Dermis blood vessel endothelial cell (primary cell): ENCODE measurements at regions not wholly inside any gene's neighbourhood (a gene's known extent, or its start where the extent isn't known, plus 50 kb on each side); places are given as distances from the start of the nearest gene placed in this dataset.
"Not testable (repeated sequence)": the region's sequence is repeated elsewhere in the genome, so short reads cannot be mapped to it uniquely, and the experiment has no call there.

Source experiments
- DNase-seq: peaks from one replicate; pipeline ENCODE4 v3.0.0; 2010

DNA sequence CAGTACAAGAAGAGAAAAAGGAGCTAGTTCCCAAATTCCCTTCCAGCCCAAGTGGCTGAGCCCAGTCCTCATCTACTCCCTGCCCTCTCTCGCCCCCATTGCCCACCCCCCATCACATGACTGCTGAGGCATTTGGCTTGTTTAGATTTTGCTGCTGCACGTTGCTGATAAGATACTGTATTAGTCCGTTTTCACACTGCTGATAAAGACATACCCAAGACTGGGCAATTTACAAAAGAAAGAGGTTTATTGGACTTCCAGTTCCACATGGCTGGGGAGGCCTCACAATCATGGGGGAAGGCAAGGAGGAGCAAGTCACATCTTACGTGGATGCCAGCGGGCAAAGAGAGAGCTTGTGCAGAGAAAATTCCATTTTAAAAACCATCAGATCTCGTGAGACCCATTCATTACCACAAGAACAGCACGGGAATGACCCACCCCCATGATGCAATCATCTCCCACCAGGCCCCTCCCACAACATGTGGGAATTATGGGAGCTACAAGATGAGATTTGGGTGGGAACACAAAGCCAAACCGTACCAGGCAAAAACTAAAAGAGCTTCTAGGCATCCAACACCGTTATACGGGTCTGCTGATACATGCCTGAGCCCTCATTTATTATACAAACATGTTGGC, 243.4 kb downstream of the NUAK1 start:
- not testable (repeated sequence) for DNase-seq

DNA sequence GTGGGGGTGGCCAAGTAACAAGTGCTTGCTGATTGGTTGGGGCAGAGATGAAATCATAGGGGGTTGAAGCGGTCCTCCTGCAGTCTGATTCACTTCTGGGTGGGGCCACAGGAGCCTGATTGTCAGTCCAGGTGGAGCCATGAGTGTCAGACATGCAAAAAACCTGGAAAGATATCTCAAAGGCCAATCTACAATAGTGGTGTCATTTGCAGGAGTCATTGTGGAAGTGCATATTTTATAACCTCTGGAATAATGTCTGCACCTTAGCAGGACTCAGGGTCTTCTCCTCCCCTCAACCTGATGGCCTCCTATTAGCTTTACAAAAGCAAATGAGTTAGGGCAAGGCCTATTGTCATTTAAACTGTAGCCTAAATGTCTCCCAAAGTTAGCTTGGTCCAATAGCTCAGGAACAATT, 241.4 kb downstream of the NUAK1 start:
- DNase-seq = no peak

DNA sequence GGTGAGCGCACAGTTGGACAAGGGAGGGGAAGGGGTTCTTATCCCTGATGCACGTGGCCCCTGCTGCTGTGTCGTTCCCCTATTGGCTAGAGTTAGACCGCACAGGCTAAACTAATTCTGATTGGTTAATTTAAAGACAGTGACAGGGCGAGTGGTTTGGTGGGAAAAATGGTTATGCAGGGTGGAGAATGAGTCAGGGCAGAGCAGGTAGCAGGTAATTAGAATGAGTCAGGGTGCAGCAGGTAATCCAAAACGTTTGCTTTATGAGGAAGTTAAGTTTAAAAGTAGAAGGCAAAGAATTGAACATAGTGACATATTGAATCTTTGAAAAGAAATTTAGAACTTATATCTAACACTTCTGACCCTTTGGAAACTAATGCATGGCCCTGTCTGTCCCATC, 240.5 kb downstream of the NUAK1 start:
- not testable (repeated sequence) for DNase-seq

DNA sequence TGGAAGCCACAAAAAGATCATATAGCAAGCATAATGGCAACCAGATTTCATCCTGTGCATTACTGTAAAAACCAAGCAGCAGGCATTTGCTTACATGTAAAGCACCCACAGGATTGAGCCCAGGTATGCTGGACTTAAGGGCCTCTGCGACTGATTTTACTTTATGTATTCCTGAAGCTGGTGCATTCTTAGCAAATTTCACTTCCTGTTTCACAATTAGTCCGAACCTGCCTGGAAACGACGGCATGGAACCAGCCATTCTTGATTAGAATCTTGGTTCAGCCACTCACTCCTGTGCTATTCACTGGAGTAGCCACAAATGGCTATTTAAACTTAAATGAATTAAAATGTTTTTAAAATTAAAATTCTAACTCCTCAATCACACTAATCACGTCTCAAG, 239.2 kb downstream of the NUAK1 start:
- DNase-seq = no peak

DNA sequence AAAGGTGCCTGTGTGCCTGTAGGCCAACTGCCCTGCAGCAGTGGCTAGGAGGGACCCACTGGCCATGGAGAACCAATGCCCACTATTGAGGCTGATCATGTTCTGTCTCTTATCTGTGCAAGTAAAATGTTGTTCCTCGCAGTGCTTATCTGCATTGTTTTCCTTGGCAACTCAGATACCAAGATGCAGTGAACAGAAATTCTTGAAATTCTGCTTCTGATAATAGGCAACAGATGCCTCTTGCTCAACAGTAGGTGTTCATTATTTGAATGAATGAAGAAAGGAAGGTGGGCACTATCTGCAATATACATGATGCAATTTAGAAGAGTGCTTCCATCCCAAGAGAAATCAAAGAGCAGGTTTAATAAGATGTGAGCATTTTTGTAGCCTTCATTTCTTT, 232.2 kb downstream of the NUAK1 start:
- DNase-seq = no peak

DNA sequence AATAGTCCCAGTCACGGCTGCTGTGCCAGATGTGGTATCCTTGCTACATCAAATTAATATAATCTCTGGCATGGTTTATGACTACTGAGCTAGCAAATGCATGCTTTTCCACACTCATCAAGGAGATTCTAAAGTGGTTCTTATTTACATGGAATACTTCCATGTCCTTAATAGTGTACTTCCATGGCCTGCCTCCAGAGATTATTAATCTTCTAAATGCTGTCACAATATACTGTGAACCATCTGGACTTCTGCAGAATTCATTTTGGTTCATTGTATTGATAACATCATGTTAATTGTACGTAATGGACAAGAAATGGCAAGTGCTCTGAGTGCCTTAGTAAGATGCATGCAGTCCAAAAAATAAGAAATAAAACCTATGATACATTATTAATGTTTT, 230.8 kb downstream of the NUAK1 start:
- DNase-seq = no peak

DNA sequence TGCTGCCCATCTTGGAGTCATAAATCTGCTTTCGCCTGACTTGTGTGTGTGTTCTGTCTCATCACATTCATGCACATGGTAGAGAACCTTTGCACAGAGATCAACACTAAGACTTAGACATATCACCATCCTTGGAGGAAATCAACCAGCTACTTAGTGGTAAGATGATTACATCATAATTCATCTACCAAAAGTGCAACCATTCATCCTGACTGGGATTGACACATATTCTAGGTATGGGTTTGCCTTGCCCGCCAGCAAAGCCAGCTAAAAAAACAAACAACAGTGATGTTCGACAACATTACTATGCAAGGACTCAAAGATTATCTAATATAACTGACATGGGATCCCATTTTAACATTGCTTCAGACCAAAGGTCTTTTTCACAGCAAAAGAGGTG, 228.7 kb downstream of the NUAK1 start:
- no peak for DNase-seq

DNA sequence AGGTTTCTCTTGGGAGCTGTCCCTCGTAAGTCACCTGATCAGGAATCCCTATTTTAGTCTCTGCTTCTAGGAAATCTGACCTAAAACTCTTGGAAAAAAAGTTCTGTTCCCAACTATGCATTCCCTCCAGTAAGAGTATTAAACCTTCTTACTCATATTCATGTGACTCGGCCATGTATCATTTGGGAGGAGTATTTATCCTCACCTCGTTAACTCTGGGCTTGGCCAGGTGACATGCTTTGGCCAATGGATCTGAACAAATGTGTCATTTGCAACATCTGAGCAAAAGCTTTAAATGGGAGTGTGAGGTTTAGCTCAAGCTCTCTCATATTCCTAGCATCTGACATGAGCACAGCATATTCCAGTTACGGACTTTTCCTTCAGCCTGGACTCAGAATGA, 226.8 kb downstream of the NUAK1 start:
- no peak for DNase-seq

DNA sequence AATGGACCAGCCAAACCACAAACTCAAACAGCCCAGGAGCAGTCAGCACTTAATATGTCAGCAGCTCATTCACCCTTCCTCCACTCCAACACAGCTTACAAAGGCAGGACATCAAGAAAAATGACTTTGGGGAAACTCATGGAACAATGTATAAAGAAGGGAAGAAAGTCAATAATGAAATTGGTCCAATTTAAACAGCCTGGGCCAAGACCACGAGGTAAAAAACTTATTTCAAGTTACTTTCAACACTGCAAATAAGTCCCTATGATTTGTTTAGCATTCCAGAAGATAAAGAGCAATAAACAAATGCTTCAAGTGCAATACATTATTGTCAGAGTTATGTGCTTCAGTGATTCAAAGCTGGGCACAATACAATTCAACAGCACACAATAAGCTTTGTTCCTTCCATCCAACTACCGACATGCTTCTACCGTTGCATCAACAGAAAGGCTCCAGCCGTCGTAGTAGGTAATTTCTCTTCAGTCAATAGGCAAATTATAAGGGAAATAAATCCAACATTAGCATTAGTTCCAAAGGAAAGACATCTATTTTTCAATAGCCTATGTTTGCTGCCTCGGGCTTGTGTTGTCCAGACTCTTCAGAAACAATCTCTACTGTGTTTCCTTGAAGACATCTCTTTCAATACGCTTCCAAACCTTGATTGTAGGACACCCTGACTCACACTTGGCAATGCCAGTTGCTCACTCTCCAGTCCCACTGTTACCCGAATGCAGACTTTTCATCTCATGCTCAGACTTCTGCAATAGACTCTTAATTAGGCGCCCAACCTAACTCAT, 225.7 kb downstream of the NUAK1 start:
- no peak for DNase-seq

DNA sequence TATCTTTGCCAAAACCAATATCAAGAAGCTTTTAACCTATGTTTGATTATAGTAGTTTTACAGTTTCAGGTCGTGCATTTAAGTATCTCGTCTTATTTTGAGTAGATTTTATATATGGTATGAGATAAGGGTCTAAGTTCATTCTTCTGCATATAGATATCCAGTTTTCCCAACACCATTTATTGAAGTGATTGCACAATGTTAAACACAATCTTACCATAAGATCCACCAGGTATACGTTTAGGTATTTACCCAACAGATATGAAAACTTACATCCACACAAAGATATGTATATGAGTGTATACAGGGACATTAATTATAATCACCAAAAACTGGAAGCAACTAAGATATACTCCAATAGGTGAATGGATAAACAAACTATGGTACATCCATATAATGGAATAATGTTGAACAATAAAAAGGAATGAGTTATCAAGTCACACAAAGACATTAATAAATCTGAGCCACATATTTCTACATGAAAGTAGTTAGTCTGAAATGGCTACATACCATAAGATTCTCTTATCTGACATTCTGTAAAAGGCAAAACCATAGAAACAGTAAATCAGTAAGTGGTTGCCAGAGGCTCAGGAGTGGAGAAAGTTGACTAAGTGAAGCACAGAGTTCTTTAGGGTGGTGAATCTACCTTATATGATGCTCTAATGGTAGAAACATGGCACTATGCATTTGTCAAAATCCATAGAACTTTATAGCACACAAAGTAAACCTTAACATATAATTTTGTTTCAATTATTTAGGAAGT, 222.6 kb downstream of the NUAK1 start:
- DNase-seq = no peak

DNA sequence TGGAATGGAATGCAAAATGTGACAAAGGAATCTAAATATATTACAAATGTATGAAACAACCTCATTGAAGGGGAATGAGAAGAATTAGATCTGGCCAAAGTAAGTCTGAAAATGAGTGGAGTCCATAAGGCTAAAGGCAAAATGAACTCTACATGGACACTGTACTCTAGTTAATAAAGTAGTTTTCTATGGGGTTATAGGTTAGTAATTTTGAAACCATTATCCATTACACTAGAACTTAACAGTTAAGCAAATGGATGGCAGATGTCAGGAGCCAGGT, 222.1 kb downstream of the NUAK1 start:
- DNase-seq = no peak

DNA sequence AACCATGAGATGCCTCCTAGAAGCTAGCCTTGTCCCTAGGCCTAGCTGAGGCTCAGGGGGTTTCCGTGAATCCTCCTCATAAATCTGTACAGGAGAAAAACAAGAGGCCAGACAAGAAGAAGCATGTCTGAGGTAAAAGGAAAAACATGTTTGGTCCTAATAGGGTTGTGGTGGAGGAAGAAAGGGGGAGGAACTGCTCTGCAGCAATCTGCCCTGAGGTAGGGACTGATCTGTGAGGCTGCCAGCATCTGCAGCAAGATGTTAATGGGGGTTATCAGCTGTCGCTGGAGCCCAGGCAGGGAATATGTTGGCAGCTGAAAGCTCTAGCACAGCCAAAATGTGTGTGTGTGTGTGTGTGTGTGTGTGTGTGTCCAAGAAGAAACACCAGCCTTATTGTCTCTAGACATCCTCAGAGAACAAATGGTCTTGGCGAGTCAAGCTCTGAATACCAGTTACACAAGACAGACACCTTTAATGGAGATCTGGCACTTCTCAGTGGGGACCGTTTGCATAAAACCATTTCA, 218.5 kb downstream of the NUAK1 start:
- DNase-seq = peak; percentile 9

DNA sequence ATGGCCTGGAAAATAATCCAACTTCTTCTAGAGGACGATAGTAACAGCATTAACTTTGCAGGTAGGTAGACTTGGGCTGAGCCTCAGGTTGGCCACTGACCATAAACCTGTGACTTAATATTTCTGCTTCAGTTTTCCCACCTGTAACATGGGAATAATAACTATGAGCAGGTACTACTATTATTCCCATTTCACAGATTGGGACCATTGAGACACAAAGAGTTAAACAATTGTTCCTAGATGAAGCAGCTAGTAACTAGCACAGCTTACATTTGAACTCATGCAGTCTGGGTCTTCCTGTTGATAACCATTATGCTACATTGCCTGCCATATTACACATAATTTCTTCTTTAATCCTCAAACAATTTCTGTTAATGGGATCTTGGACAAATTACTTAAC, 217.7 kb downstream of the NUAK1 start:
- no peak for DNase-seq

DNA sequence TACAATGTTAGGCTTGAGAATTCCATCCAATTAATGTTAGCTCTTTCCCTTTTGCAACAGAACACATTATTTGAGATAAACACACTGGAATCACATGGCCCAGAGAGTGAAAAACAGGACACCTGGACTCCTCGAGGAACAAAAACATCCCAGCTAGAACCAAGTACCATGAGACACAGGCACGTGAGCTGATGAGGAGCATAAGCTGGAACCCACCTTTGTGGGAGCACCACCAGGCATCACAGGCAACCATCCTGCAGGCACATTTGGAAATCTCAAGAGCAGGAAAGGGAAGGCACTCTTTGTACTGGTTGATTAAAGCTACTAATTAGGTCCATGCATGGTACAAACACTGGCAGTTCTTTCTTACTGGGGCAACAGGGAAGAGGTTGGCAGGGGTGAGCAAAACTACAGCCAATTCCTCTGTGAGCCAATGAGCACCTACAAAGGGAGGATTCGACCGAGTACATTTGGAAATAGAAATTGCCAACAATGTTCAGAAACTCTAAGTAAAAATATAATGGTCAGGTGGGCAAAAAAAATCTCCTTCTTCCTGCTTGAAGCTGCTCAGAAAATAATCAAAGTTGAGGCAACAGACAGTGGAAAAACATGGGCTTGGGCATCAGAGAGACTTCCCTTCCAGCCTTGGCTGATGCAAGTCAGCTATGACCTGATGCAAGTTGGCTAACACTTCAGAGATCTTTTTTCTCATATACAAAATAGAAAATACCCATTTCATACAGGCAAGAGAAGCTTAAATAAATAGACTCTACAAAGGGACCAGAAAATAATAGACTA, 216.7 kb downstream of the NUAK1 start:
- no peak for DNase-seq

DNA sequence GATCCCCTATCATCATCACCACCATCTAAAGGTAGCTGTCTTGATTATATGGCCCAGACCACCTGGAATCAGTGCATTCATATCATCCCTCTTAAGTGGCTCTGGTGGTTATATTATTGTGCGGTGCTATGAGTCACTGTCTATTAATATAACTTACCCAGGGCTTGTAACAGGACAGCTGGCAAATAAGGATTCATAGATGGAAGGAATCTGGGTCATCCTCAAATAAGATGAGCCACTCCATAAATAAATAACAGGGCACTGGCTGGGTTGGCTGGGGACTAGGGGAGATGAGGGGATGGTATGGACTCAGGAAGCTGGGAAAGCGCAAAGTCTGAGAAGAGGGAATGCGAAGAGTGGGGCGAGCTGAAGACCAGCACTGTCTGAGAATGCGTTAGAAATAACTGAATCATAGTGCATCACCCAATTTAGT, 216.1 kb downstream of the NUAK1 start:
- DNase-seq = peak; percentile 29

DNA sequence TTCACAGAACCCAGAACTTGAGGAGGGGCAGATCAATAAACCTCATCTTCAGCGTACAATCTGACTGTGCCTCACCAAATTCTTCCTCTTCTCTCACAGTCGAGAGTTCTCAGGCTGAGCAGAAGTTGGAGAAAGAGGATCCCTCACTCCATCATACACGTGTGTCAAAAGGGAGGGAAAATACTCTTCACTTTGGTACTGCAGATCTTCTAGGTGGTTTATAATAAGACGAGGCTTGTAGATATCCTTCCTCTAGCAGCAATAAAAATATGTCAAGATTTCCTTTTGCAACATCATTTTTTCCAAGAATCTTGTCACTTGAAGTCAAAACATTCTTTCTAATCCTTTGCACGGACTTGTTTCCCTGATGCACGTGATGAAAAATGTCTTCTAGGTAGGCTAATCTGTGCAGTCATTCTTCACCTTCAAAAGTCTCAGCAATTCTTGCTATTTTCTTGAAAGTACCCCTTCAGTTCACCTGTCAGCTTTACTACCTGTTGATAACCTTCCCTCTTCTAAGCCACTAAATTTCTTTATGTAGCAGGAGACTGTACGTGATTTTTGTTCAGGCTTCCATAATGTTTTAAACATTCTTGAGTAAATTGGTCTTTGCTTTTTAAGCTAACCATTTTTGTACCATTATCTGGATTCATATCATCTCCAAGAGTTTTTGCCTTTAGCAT, 214.1 kb downstream of the NUAK1 start:
- no peak for DNase-seq

DNA sequence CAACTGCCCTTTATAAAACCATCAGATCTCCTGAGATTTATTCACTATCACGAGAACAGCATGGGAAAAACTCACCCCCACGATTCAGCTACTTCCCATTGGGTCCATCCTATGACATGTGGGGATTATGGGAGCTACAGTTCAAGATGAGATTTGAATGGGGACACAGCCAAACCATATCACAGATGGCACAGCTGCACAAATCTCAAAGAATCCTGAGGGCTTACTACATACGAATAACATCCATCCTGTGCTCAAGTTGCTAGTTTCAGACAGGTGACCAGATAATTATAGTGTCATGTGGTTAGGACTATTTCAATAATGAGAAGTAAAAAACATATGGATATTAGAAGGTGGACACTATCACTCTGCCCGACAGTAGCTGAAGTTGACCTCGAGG, 211.2 kb downstream of the NUAK1 start:
- DNase-seq = no peak

DNA sequence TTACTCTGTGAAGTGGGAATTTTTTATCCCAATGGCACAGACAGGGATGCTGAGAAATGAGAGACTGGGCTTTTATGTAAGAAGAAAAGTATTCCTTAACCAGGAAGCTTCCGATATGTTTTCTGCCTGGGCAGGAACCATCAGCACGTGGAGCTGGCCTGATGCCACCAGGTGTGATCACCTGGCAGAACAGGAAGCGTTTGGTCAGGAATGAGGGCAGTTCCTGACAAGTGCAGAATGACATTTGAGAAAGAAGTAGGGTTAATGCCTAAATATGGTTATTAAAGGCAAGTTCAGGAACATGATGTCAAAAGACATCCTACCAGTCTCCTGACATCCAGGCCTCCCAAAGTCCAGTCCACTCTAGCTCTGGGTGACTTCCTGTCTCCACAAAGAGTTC, 210.3 kb downstream of the NUAK1 start:
- no peak for DNase-seq

DNA sequence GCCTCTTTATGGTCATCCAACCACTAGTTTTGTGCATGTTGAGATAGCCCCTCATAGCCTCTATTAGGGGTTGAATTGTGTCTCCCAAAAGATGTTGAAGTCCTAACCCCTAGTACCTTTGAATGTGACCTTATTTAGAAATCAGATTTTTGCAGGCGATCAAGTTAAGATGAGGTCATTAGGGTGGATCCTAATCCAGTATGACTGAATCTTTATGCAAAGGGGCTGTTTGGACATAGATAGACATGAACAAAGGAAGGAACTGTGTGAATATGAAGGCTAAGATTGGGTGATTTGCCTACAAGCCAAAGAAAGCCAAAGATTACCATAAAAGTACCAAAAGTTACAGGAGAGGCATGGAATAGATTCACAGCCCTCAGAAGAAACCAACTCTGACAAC, 209.6 kb downstream of the NUAK1 start:
- DNase-seq = no peak

DNA sequence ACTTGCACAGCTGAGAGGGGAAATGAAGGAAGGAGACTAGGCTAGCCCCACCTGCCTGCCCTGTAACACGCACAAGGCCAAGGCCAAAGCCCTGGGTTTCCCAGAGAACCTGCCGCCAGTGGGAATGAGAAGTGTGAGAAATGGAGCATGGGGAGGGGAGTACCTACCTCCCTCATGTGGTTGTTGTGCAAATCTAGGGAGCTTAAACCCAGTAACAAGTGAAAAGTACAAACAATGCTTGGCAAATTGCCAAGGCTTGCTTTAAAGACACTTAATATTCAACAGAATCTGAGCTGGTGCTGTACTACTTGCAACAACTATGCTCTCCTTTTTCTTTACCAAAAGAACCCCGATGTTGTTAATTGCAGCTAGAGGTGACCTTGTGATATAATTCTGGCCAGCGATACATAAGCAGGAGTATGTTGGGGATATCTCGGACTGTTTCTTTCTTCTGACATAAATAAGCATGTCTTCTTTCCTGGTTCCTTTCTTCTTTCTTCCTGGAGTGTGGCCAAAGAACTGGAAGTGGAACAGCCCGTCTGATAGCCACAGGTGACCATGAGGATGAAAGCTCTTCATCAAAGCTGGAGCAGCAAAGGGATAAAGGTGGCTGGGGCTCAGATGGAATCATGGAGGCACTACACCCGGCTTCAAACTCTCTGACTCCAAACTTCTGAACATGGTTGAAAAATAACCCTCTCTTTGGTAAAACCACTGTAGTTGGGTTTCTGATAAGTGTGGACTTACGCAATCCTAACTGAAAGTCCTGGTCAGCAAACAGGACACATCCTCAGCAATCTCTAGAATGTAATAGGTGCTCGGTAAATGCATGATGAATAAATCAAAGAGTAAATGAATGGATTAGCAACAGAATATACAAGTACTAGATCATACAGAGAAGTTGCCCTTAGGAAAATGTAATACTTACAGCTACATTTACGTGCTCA, 207.9 kb downstream of the NUAK1 start:
- DNase-seq = peak; percentile 82
